ENCODE measurements at regions not wholly inside any gene's neighbourhood (a gene's known extent, or its start where the extent isn't known, plus 50 kb on each side); places are given as distances from the start of the nearest gene placed in this dataset.

- no peak for DNase-seq (ENCODE audit: low read depth in 2 of 2)
Observed at GRCh38 chr15:47616876-47617275, 100.4 kb upstream of the SEMA6D start.

- no peak for DNase-seq (ENCODE audit: low read depth in 2 of 2)
Observed at GRCh38 chr15:47618241-47618640, 99.1 kb upstream of the SEMA6D start.

GRCh38 chr15:47620960-47621681, 96.2 kb upstream of the SEMA6D start:
- no peak for DNase-seq (ENCODE audit: low read depth in 2 of 2)

- DNase-seq (ENCODE audit: low read depth in 2 of 2): no peak
Observed at GRCh38 chr15:47622055-47622454, 95.2 kb upstream of the SEMA6D start.

- no peak for DNase-seq (ENCODE audit: low read depth in 2 of 2)
Observed at GRCh38 chr15:47624503-47624902, 92.8 kb upstream of the SEMA6D start.

- no peak for DNase-seq (ENCODE audit: low read depth in 2 of 2)
Observed at GRCh38 chr15:47639042-47639441, 78.3 kb upstream of the SEMA6D start.

GRCh38 chr15:47640079-47640478, 77.2 kb upstream of the SEMA6D start:
- DNase-seq (ENCODE audit: low read depth in 2 of 2): no peak

- DNase-seq (ENCODE audit: low read depth in 2 of 2): no peak
Observed at GRCh38 chr15:47640901-47641300, 76.4 kb upstream of the SEMA6D start.

GRCh38 chr15:47644722-47645121, 72.6 kb upstream of the SEMA6D start:
- no peak for DNase-seq (ENCODE audit: low read depth in 2 of 2)

- no peak for DNase-seq (ENCODE audit: low read depth in 2 of 2)
Observed at GRCh38 chr15:47650564-47650963, 66.7 kb upstream of the SEMA6D start.

- DNase-seq (ENCODE audit: low read depth in 2 of 2): no peak
Observed at GRCh38 chr15:47652328-47652727, 65.0 kb upstream of the SEMA6D start.

- no peak for DNase-seq (ENCODE audit: low read depth in 2 of 2)
Observed at GRCh38 chr15:47652844-47653243, 64.5 kb upstream of the SEMA6D start.

- DNase-seq (ENCODE audit: low read depth in 2 of 2): peak; percentile 0 to 6
Observed at GRCh38 chr15:47661661-47662180, 55.6 kb upstream of the SEMA6D start.

- no peak for DNase-seq (ENCODE audit: low read depth in 2 of 2)
Observed at GRCh38 chr15:47663101-47663500, 54.2 kb upstream of the SEMA6D start.
